Prostate gland (tissue), 2 donors: ENCODE measurements at regions not wholly inside any gene's neighbourhood (a gene's known extent, or its start where the extent isn't known, plus 50 kb on each side); places are given as distances from the start of the nearest gene placed in this dataset.

Experiments used
- POLR2A ChIP-seq: fragments of 450-650 bp; IDR thresholded peaks from one replicate; pipeline ENCODE4 v1.6.1; 2016; ENCODE audit warnings: antibody characterized with exemption, mild to moderate bottlenecking
- POLR2AphosphoS5 ChIP-seq: sonication (generic); formaldehyde crosslinking; IDR thresholded peaks from one replicate; pipeline ENCODE4 v1.6.1; 2017; ENCODE audit warnings: antibody characterized with exemption
- TF ChIP-seq, protein P1 (sequence below), 4 experiments: fragments of 200-600 bp in 2 of 4; fragments of 450-650 bp in 2 of 4; sonication (generic) in 2 of 4; IDR thresholded peaks; 1 replicate in 3 of 4; 2 replicates in 1 of 4; pipeline ENCODE4 v1.5.1; 2016 to 2019; ENCODE audit warnings: antibody characterized with exemption in 4 of 4, mild to moderate bottlenecking in 2 of 4, moderate library complexity in 2 of 4

DNA sequence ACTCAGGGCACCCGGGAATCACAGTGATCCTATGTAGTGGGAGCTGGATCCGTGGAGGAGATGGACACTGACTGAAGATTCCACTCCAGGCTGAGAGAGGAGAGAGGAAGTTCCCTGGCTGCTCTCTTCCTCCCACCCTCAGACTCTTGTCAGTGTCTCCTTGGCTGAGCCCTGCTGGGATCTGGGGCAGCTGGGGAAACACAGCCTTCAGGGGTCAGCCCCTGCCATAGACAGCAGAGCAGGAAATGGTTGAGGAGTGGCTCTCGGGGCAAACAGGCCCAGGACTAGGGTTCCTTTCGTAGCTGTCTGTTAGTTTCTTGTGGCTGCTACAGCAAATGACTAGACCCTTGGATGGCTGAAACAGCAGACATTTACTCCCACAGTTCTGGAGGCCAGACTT lies 174.4 kb upstream of the BMPER start:
- TF ChIP-seq, protein P1, sequence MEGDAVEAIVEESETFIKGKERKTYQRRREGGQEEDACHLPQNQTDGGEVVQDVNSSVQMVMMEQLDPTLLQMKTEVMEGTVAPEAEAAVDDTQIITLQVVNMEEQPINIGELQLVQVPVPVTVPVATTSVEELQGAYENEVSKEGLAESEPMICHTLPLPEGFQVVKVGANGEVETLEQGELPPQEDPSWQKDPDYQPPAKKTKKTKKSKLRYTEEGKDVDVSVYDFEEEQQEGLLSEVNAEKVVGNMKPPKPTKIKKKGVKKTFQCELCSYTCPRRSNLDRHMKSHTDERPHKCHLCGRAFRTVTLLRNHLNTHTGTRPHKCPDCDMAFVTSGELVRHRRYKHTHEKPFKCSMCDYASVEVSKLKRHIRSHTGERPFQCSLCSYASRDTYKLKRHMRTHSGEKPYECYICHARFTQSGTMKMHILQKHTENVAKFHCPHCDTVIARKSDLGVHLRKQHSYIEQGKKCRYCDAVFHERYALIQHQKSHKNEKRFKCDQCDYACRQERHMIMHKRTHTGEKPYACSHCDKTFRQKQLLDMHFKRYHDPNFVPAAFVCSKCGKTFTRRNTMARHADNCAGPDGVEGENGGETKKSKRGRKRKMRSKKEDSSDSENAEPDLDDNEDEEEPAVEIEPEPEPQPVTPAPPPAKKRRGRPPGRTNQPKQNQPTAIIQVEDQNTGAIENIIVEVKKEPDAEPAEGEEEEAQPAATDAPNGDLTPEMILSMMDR (IDR thresholded peaks at IDR 0.05): no peak
- TF ChIP-seq POLR2A (no peak), POLR2AphosphoS5 (no peak)
